Naive thymus-derived CD8-positive, alpha-beta T cell (primary cell): ENCODE measurements at regions not wholly inside any gene's neighbourhood (a gene's known extent, or its start where the extent isn't known, plus 50 kb on each side); places are given as distances from the start of the nearest gene placed in this dataset.
"Not testable (repeated sequence)": the region's sequence is repeated elsewhere in the genome, so short reads cannot be mapped to it uniquely, and the experiment has no call there.

Source experiments
- ATAC-seq, 2 donors: fragments of 150-1000 bp; cut with Tn5 transposase in 1 of 2; sonication (Bioruptor Pico), chemical (Tn5 transposase) in 1 of 2; 1 replicate in 1 of 2; 2 replicates in 1 of 2; pipeline ENCODE4 v1.10.0; 2021; ENCODE audit warnings: mild to moderate bottlenecking in 2 of 2, moderate library complexity in 2 of 2
- POLR2A ChIA-PET: fragments of 350-600 bp; sonication (Branson Sonifier 250); formaldehyde crosslinking; loops from one replicate; lab custom pipeline; 2021; ENCODE audit warnings: antibody characterized with exemption; lab: Charles Lee
- DNase-seq, 10 donors: peaks; one replicate each; pipeline versions ENCODE4 v3.0.0 to v3.0.0-alpha.2; 2020 to 2022
- H3K27ac Mint-ChIP-seq, 10 donors: one replicate each; pipeline ENCODE4 v1.8.0; 2020 to 2022; ENCODE audit warnings: mild to moderate bottlenecking in 10 of 10, mixed read lengths in 10 of 10, moderate library complexity in 4 of 10, inconsistent platforms in 1 of 10
- H3K27me3 Mint-ChIP-seq, 5 donors: one replicate each; pipeline ENCODE4 v1.8.0; 2021 to 2022; ENCODE audit warnings: mixed read lengths in 5 of 5
- H3K36me3 Mint-ChIP-seq, 3 donors: one replicate each; pipeline ENCODE4 v1.8.0; 2020 to 2022; ENCODE audit warnings: mixed read lengths in 3 of 3, mild to moderate bottlenecking in 2 of 3, inconsistent platforms in 1 of 3
- H3K4me1 Mint-ChIP-seq, 4 donors: one replicate each; pipeline ENCODE4 v1.8.0; 2021 to 2022; ENCODE audit warnings: mixed read lengths in 4 of 4
- H3K4me3 Mint-ChIP-seq, 10 donors: one replicate each; pipeline ENCODE4 v1.8.0; 2020 to 2022; ENCODE audit warnings: mild to moderate bottlenecking in 10 of 10, mixed read lengths in 10 of 10, moderate library complexity in 6 of 10, inconsistent platforms in 1 of 10
- H3K9me3 Mint-ChIP-seq, 9 donors: one replicate each; pipeline ENCODE4 v1.8.0; 2020 to 2022; ENCODE audit warnings: mixed read lengths in 9 of 9, mild to moderate bottlenecking in 3 of 9, inconsistent platforms in 1 of 9, moderate library complexity in 1 of 9

DNA sequence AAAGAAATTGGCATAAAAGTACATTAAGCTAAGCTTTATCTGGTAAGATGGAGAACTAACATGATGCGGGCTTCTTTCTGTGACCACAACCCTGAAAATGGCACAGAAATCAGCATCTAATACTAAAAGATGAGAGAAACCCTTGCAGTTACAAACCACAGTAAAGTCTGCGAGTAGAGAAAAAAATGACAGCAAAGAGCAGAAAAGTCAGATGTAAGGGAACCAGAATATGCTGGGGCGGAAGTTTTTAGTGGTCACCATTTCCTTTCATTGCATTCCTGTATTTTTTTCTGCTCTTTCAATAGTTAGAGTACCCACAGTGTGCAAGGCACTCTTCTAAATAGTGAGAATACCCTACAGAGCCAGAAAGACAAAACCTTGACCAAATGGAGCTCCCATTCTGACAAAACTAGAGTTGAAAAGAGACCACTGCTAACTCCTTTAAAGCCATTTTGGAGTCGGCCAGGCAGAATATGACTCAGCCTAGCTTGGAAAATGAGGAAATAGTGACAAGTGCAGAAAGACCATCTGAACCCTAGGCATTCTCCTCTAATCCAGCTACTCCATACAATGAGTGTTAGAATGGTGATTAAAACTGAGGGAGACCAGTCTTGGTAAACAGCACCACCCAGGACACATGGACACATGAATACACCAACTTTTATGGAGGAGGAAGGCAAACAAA, 948.7 kb upstream of the FOXG1 start:
- POLR2A ChIA-PET, H3K36me3 Mint-ChIP-seq, H3K27ac Mint-ChIP-seq, H3K4me1 Mint-ChIP-seq, DNase-seq, H3K27me3 Mint-ChIP-seq, ATAC-seq, H3K4me3 Mint-ChIP-seq: not testable (repeated sequence)
- H3K9me3 Mint-ChIP-seq = peaks cover 0 to 25% (median 13%) of the 10 kb centered on the region in 9 donors

DNA sequence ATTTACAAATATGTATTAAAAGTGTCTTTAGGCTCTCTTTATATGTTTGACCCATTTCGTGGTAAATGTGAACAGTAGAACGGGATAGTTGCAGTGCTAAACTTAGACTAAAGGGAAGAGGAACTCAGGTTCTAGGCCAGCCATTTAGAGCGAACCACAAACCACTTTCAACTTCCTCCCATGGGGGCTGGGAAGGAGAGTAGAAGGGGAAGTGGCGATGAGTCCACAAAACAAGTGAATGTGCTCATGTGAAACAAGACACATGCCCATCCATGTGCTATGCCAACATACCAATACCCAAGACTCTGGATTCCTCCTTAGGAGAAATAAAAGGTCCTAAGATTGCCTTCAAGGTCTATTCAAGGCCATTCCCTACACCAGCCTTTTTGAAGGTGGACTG, 940.4 kb upstream of the FOXG1 start:
- Mint-ChIP-seq H3K4me1 (peaks cover 0 to 13% (median 0%) of the 10 kb centered on the region in 4 donors), H3K9me3 (peaks cover 0 to 22% (median 9%) of the 10 kb centered on the region in 9 donors)
- H3K27me3 Mint-ChIP-seq, H3K27ac Mint-ChIP-seq, DNase-seq, POLR2A ChIA-PET, ATAC-seq, H3K4me3 Mint-ChIP-seq, H3K36me3 Mint-ChIP-seq: not testable (repeated sequence)

DNA sequence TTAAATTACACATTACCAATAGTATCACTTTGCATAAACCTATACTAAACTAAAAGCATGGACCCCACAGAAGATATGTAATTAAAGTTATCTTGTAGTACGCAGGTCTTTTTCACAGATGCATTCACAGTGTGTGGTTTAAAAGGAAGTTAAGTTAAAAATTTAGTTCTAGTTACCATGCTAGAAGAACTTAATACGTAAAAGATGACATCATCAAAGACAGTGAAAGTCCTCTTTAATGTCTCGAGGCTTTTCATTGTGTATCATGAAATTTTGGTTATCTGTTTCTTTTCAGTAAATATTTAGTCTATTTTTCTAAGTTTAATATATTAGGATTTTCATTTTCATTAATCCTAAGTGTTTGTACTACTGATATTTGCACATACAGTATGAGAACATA, 934.6 kb upstream of the FOXG1 start:
- H3K27me3 Mint-ChIP-seq, H3K4me3 Mint-ChIP-seq, POLR2A ChIA-PET: not testable (repeated sequence)

DNA sequence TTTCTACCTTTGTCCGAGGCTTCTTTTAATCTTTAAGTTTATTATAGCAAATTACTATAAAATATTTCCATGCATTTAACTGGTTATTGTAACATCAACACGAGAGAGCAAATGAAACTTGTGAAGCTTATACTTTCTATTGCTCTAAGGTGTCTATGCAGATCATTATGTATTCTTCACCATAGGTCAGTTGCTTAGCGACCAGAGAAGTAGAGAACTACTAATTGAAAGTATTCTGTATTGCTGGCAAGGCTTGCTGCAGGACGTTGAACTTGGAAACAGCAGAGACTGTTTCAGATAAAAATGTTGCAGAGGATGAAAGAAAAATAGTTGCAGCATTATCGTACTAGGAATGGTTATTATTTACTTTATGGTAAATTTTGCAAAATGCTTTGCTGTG, 933.6 kb upstream of the FOXG1 start:
- DNase-seq, H3K36me3 Mint-ChIP-seq, H3K4me3 Mint-ChIP-seq, ATAC-seq, POLR2A ChIA-PET, H3K27ac Mint-ChIP-seq, H3K27me3 Mint-ChIP-seq, H3K4me1 Mint-ChIP-seq: not testable (repeated sequence)
- H3K9me3 Mint-ChIP-seq = peaks cover 0 to 13% (median 6%) of the 10 kb centered on the region in 9 donors

More for the DNA sequence above, 934.6 kb upstream of the FOXG1 start:
- H3K4me1 Mint-ChIP-seq, ATAC-seq, H3K27ac Mint-ChIP-seq, DNase-seq, H3K36me3 Mint-ChIP-seq: not testable (repeated sequence)
- peaks cover 0 to 13% (median 7%) of the 10 kb centered on the region in 9 donors for H3K9me3 Mint-ChIP-seq

DNA sequence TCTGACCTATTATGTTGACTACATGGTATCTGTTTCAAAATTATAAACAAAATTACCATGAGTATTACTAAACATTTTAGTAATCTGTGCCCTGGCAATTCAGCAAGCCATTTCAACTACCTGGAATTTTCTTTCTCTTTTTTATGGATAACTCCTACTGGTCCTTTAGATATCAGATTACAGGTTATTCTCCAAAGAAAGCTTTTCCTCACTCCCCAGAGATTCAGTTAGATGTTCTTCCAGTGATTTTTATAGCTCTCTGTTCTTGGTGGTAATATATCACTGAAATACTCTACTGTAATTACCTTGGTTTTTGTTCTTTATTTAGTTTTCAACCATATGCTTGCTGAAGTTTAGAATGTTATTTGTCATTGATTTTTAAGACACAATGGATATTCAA, 930.2 kb upstream of the FOXG1 start:
- DNase-seq (no peak), ATAC-seq (no peak)
- Mint-ChIP-seq H3K4me3 (no peak overlapping the region), H3K9me3 (peaks cover 0 to 13% (median 5%) of the 10 kb centered on the region in 9 donors), H3K27ac (no peak overlapping the region), H3K27me3 (no peaks in the 10 kb centered on the region), H3K4me1 (no peaks in the 10 kb centered on the region), H3K36me3 (no peaks in the 10 kb centered on the region)
- POLR2A ChIA-PET = interaction anchor here (0.6 kb wide), 1 partner anchor 125 kb away, joined by 3 read pairs; no protein-coding TSS in a partner anchor

DNA sequence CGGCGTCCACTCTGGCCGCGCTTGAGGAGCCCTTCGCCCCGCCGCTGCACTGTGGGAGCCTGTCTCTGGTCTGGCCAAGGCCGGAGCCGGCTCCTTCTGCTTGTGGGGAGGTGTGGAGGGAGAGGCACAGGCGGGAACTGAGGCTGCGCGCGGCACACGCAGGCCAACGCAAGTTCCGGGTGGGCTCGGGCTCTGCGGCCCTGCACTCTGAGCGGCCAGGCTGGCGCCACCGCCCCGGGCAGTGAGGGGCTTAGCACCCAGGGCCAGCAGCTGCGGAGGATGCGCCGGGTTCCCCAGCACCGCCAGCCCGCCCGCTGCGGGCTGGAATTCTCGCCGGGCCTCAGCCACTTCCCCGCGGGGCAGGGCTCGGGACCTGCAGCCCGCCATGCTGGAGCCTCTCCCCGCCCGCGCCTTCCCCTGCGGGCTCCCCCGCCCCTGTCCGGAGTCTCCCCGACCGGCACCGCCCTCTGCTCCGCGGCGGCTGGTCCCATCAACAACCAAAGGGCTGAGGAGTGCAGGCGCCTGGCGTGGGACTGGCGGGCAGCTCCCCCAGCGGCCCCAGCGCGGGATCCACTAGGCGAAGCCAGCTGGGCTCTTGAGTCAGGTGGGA, 921.2 kb upstream of the FOXG1 start:
- Mint-ChIP-seq H3K36me3 (peaks cover 0 to 5% (median 0%) of the 10 kb centered on the region in 3 donors), H3K27ac (no peak overlapping the region), H3K4me3 (no peak overlapping the region), H3K4me1 (no peaks in the 10 kb centered on the region), H3K27me3 (no peaks in the 10 kb centered on the region), H3K9me3 (peaks cover 0 to 44% (median 13%) of the 10 kb centered on the region in 9 donors)
- POLR2A ChIA-PET = no interaction called here
- peak in 2 of 10 donors; percentile 4 to 45 for DNase-seq
- no peak for ATAC-seq

DNA sequence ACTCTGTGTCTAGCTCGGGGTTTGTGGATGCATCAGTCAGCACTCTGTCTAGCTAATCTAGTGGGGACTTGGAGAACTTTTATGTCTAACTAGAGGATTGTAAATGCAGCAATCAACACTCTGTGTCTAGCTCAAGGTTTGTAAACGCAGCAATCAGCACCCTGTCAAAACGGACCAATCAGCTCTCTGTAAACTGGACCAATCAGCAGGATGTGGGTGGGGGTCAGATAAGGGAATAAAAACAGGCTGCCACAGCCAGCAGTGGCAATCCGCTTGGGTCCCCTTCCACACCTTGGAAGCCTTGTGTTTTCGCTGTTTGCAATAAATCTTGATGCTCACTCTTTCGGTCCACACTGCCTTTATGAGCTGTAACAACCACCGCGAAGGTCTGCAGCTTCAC, 920.7 kb upstream of the FOXG1 start:
- H3K4me1 Mint-ChIP-seq = no peaks in the 10 kb centered on the region
- no peak overlapping the region for H3K4me3 Mint-ChIP-seq
- H3K9me3 Mint-ChIP-seq = peaks cover 0 to 48% (median 14%) of the 10 kb centered on the region in 9 donors
- POLR2A ChIA-PET = no interaction called here
- no peak overlapping the region for H3K27ac Mint-ChIP-seq
- no peaks in the 10 kb centered on the region for H3K27me3 Mint-ChIP-seq
- DNase-seq = no peak
- H3K36me3 Mint-ChIP-seq = peaks cover 0 to 5% (median 0%) of the 10 kb centered on the region in 3 donors
- no peak for ATAC-seq

DNA sequence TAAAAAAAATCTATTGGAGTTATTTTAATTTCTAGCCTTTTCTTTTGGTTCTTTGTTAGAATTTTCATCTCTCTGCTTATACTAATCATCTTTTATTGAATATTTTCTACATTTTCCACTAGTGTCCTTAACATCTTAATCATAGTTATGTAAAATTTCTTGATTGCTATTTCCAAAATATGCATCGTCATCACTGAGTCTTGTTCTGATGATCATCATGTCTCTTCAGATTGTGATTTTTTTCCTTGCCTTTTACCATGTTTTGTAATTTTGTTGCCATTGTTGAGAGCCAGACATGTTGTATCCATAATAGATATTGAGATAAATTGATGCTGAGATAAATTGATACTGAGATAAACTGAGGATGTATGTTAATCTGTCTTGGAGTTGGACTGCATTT, 919.1 kb upstream of the FOXG1 start:
- ATAC-seq = not testable (repeated sequence)
- peaks cover 6 to 46% (median 13%) of the 10 kb centered on the region in 9 donors for H3K9me3 Mint-ChIP-seq

DNA sequence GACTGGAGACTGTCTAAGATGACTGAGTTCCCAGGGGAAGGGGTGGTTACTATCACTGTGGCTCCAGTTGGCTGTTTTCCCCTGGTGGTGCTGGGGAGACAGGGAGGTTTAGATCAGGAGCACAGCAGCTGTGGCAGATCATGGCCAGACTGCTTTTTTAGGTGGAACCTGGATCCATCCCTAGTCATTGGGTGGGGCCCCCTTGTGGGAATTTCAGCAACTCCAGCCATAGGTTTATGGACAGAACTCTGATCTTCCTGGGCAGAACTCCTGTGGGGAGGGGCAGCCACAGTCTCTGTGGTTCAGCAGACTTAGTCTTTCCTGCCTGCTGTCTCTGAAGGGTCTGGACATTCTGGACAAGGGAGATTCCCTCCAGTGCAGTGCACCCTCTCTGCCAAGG, 917.4 kb upstream of the FOXG1 start:
- H3K4me1 Mint-ChIP-seq, DNase-seq, H3K4me3 Mint-ChIP-seq, POLR2A ChIA-PET, H3K27ac Mint-ChIP-seq, H3K36me3 Mint-ChIP-seq, ATAC-seq, H3K27me3 Mint-ChIP-seq: not testable (repeated sequence)
- H3K9me3 Mint-ChIP-seq = peaks cover 6 to 59% (median 16%) of the 10 kb centered on the region in 9 donors

More for the DNA sequence above, 919.1 kb upstream of the FOXG1 start:
- H3K4me1 Mint-ChIP-seq, H3K27ac Mint-ChIP-seq, H3K27me3 Mint-ChIP-seq, H3K36me3 Mint-ChIP-seq, DNase-seq, H3K4me3 Mint-ChIP-seq, POLR2A ChIA-PET: not testable (repeated sequence)

DNA sequence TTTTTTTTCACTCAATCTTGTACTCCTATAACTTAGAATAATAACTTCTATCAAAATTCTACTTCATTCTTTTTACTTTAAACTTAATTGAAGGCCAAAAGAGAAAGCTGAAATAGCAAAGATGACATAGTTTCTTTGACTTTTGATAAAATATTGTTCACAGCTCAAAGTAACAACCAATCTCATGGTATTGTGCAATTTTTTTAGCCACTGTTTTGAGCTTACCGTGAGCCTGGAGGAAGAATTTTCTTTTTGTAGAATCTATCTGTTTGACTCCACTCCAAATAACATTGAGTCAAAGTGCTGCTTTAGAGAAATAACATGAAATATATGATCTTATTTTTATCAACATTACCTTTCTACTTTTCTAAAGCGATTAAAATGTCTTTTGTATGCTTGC, 903.9 kb upstream of the FOXG1 start:
- Mint-ChIP-seq H3K4me1 (no peaks in the 10 kb centered on the region), H3K9me3 (peaks cover 2 to 27% (median 8%) of the 10 kb centered on the region in 9 donors), H3K27me3 (no peaks in the 10 kb centered on the region), H3K27ac (no peak overlapping the region), H3K36me3 (no peaks in the 10 kb centered on the region), H3K4me3 (no peak overlapping the region)
- POLR2A ChIA-PET = no interaction called here
- DNase-seq (no peak), ATAC-seq (no peak)

DNA sequence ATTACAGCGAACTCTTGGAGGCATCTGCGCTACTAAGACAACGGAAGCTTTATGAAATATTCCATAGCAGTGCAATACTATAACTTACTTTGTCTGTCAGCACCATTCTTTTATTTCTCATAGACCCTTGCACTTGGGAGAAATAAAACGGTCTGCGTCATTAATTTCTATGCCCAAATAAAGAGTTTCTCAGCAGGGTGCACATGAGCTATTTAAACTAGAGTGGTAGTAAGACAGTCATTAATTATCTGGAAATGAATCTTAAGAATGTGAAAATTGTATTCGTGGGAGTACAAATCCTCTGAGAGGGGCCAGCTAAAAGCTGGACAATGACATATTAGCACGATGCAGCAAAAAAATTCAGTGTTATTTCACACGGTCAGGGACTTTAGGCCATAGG, 903.4 kb upstream of the FOXG1 start:
- DNase-seq (no peak), ATAC-seq (no peak)
- H3K4me1 Mint-ChIP-seq = no peaks in the 10 kb centered on the region
- no peaks in the 10 kb centered on the region for H3K36me3 Mint-ChIP-seq
- POLR2A ChIA-PET = no interaction called here
- no peak overlapping the region for H3K27ac Mint-ChIP-seq
- peaks cover 2 to 27% (median 8%) of the 10 kb centered on the region in 9 donors for H3K9me3 Mint-ChIP-seq
- H3K4me3 Mint-ChIP-seq = no peak overlapping the region
- H3K27me3 Mint-ChIP-seq = no peaks in the 10 kb centered on the region

DNA sequence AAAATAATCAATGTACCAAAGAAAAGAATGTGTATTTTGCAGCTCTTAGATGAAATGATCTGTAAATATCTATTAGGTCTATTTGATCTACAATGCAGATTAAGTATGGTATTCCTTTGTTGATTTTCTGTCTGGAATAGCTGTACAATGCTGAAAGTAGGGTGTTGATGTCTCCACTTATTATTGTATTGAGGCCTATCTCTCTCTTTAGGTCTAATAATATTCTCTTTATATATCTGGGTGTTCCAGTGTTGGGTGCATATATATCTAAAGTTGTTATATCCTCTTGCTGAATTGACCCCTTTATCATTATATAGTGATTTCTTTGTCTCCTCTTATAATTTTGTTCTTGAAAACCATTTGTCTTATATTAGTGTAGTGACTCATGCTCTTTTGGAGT, 885.5 kb upstream of the FOXG1 start:
- ATAC-seq (no peak), DNase-seq (no peak)
- Mint-ChIP-seq H3K9me3 (peaks cover 4 to 56% (median 36%) of the 10 kb centered on the region in 9 donors), H3K27ac (no peak overlapping the region), H3K4me1 (no peaks in the 10 kb centered on the region), H3K27me3 (no peaks in the 10 kb centered on the region), H3K36me3 (peaks cover 0 to 5% (median 0%) of the 10 kb centered on the region in 3 donors), H3K4me3 (no peak overlapping the region)
- POLR2A ChIA-PET = no interaction called here

DNA sequence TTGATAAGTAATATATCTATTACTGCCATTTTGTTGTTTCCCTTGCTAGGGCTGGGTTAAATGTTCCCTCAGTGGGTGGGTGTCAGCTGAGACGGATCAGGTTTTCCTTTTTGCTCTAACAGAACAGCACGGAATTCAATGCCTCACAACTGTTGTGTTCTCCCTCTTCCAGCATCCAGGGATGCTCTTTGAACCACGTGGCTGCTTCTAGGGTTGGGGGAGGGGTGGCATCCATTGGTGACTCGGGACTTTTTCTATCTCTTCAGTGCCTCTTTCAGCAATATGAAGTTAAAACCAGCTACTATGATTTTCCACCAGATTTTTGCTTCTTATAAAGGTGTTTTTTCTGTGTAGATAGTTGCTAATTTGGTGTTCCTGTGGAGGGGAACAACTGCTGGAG, 884.9 kb upstream of the FOXG1 start:
- POLR2A ChIA-PET = no interaction called here
- H3K27me3 Mint-ChIP-seq = no peaks in the 10 kb centered on the region
- no peak overlapping the region for H3K27ac Mint-ChIP-seq
- DNase-seq (no peak), ATAC-seq (no peak)
- peaks cover 4 to 56% (median 36%) of the 10 kb centered on the region in 9 donors for H3K9me3 Mint-ChIP-seq
- peaks cover 0 to 5% (median 0%) of the 10 kb centered on the region in 3 donors for H3K36me3 Mint-ChIP-seq
- no peaks in the 10 kb centered on the region for H3K4me1 Mint-ChIP-seq
- no peak overlapping the region for H3K4me3 Mint-ChIP-seq
